ENCODE measurements at regions not wholly inside any gene's neighbourhood (a gene's known extent, or its start where the extent isn't known, plus 50 kb on each side); places are given as distances from the start of the nearest gene placed in this dataset.

- H3K9me3 ChIP-seq (replicated peaks; ENCODE audit: control insufficient read depth, insufficient read depth, low read depth, low read length) = no peaks in the 10 kb centered on the region
- POLR2A ChIA-PET = no interaction called here
- 0% methylated on average over 4 of the region's 4 CpGs for WGBS (ENCODE audit: insufficient coverage, low coverage, missing lambda C conversion rate)
- H3K4me3 ChIP-seq = no peak overlapping the region
- ATAC-seq (no peak), FAIRE-seq (no peak), DNase-seq (ENCODE audit: extremely low read depth in 1 of 4, low spot score in 3 of 4) (no peak)
- no peak overlapping the region for H3K9ac ChIP-seq (ENCODE audit: insufficient read depth in 1 of 2, low read depth in 2 of 2, low read length in 2 of 2)
- H3K9me1 ChIP-seq (ENCODE audit: control insufficient read depth, insufficient read depth, low read length) = no peaks in the 10 kb centered on the region
- H2AFZ ChIP-seq (ENCODE audit: low read depth, low read length) = no peak overlapping the region
- no peaks in the 10 kb centered on the region for H3K79me2 ChIP-seq (ENCODE audit: control insufficient read depth, insufficient read depth, low read length)
- no peaks in the 10 kb centered on the region for H3K4me1 ChIP-seq (replicated peaks in 1 of 2; ENCODE audit: control insufficient read depth in 2 of 2, insufficient read depth in 2 of 2, low read length in 2 of 2)
- in situ Hi-C loops (cut with MboI) (no loop called here), intact Hi-C loops (cut with micrococcal nuclease) (no loop called here)
- H3K4me2 ChIP-seq (ENCODE audit: insufficient read depth, low read length) = no peak overlapping the region
- peaks cover 0 to 10% of the 10 kb centered on the region in 2 experiments; a peak in 3 of 5 replicates for H3K27me3 ChIP-seq (ENCODE audit: control insufficient read depth in 2 of 2, insufficient read depth in 2 of 2, low read length in 2 of 2)
- CTCF ChIA-PET (ENCODE audit: low intra/inter-chr PET ratio) = no interaction called here
- H4K20me1 ChIP-seq (replicated peaks; ENCODE audit: control insufficient read depth, insufficient read depth, low read length) = no peaks in the 10 kb centered on the region
- no TSS peak for BruUV-seq (replicated peaks)
- no peaks in the 10 kb centered on the region for H3K36me3 ChIP-seq (ENCODE audit: control insufficient read depth, insufficient read depth, low read length)
- no peak overlapping the region for H3K27ac ChIP-seq (ENCODE audit: extremely low read depth, low read depth, low read length)
- TF ChIP-seq KAT2B (IDR thresholded peaks at IDR 0.05; ENCODE audit: low read depth, low read length) = no peak
- no peak for TF ChIP-seq ZNF175 (CRISPR knock-in tag; IDR thresholded peaks at IDR 0.05; ENCODE audit: low read depth)
- no peak for TF ChIP-seq ZMIZ1 (IDR thresholded peaks at IDR 0.05; ENCODE audit: low read depth in 2 of 2, low read length in 2 of 2)
- no peak for TF ChIP-seq U2AF1 (optimal IDR thresholded peaks at IDR 0.05; ENCODE audit: low read depth, low read length)
- no peak for TF ChIP-seq TEAD1 (CRISPR knock-in tag; IDR thresholded peaks at IDR 0.05)
- TF ChIP-seq POLR2AphosphoS2 (IDR thresholded peaks at IDR 0.05; ENCODE audit: low read length) = no peak
- TF ChIP-seq EWSR1 (IDR thresholded peaks at IDR 0.05; ENCODE audit: borderline replicate concordance, low read depth, partially characterized antibody) = no peak
- TF ChIP-seq BCOR (IDR thresholded peaks at IDR 0.05) = no peak
- TF ChIP-seq GABPA (tag; conservative IDR thresholded peaks at IDR 0.05; ENCODE audit: low read depth) = no peak
- no peak for TF ChIP-seq ZBED1 (IDR thresholded peaks at IDR 0.05)
- TF ChIP-seq ATF3 (IDR thresholded peaks at IDR 0.05) = no peak
- TF ChIP-seq ATF3 (CRISPR knock-in tag; conservative IDR thresholded peaks at IDR 0.05) = no peak
- TF ChIP-seq DIDO1 (tag; IDR thresholded peaks at IDR 0.05; ENCODE audit: low read depth) = no peak
- TF ChIP-seq ZFP30 (CRISPR knock-in tag; IDR thresholded peaks at IDR 0.05; ENCODE audit: borderline replicate concordance) = no peak
- TF ChIP-seq ZNF134 (CRISPR knock-in tag; conservative IDR thresholded peaks at IDR 0.05) = no peak
These were observed 649.9 kb upstream of the RAB6C start for GRCh38 chr2:129329574-129329973.
